Activated T-cell treated with anti-CD3 and anti-CD28 coated beads, Interleukin-2, amount 50 U/mL, for 72 hours (primary cell): ENCODE measurements at regions not wholly inside any gene's neighbourhood (a gene's known extent, or its start where the extent isn't known, plus 50 kb on each side); places are given as distances from the start of the nearest gene placed in this dataset.

Source experiments
- ATAC-seq, 2 donors: fragments of 150-1000 bp; cut with Tn5 transposase; replicated peaks in 1 of 2; 2 replicates each; pipeline ENCODE4 v1.10.0; 2021; ENCODE audit warnings: moderate library complexity in 2 of 2, mild to moderate bottlenecking in 1 of 2
- DNase-seq, 2 donors: peaks; one replicate each; pipeline ENCODE4 v3.0.0; 2021 to 2022; ENCODE audit warnings: mixed read lengths in 1 of 2
- H3K27ac Mint-ChIP-seq: one replicate; pipeline ENCODE4 v1.8.0; 2022; ENCODE audit warnings: mild to moderate bottlenecking, moderate library complexity, mixed read lengths
- H3K27me3 Mint-ChIP-seq: one replicate; pipeline ENCODE4 v1.8.0; 2022; ENCODE audit warnings: low read depth, mixed read lengths
- H3K36me3 Mint-ChIP-seq, 2 donors: one replicate each; pipeline ENCODE4 v1.8.0; 2022; ENCODE audit warnings: mixed read lengths in 2 of 2, mild to moderate bottlenecking in 1 of 2; ENCODE audit not compliant: insufficient read depth in 2 of 2
- H3K4me1 Mint-ChIP-seq: one replicate; pipeline ENCODE4 v1.8.0; 2022; ENCODE audit warnings: low read depth, mixed read lengths
- H3K4me3 Mint-ChIP-seq, 2 donors: one replicate each; pipeline ENCODE4 v1.8.0; 2022; ENCODE audit warnings: mild to moderate bottlenecking in 2 of 2, mixed read lengths in 2 of 2, moderate library complexity in 2 of 2
- H3K9me3 Mint-ChIP-seq, 2 donors: one replicate each; pipeline ENCODE4 v1.8.0; 2022; ENCODE audit warnings: mixed read lengths in 2 of 2

- no peaks in the 10 kb centered on the region for H3K4me1 Mint-ChIP-seq
- H3K9me3 Mint-ChIP-seq = peaks cover 2% of the 10 kb centered on the region in 2 donors
- DNase-seq = no peak
- H3K27me3 Mint-ChIP-seq = peaks cover 6% of the 10 kb centered on the region
- H3K36me3 Mint-ChIP-seq = peaks cover 4 to 8% of the 10 kb centered on the region in 2 donors
- H3K27ac Mint-ChIP-seq = no peak overlapping the region
- H3K4me3 Mint-ChIP-seq = no peak overlapping the region
- ATAC-seq = no peak
Observed at GRCh38 chr3:18968120-18968519, 180.2 kb upstream of the KCNH8 start.

GRCh38 chr3:18965781-18966180 lies 182.5 kb upstream of the KCNH8 start:
- no peak for DNase-seq
- peaks cover 2 to 5% of the 10 kb centered on the region in 2 donors for H3K36me3 Mint-ChIP-seq
- no peak overlapping the region for H3K4me3 Mint-ChIP-seq
- no peak overlapping the region for H3K27ac Mint-ChIP-seq
- H3K27me3 Mint-ChIP-seq = peaks cover 6% of the 10 kb centered on the region
- no peak for ATAC-seq
- H3K4me1 Mint-ChIP-seq = no peaks in the 10 kb centered on the region
- H3K9me3 Mint-ChIP-seq = peaks cover 1 to 6% of the 10 kb centered on the region in 2 donors

- H3K27ac Mint-ChIP-seq = no peak overlapping the region
- H3K27me3 Mint-ChIP-seq = peaks cover 6% of the 10 kb centered on the region
- H3K36me3 Mint-ChIP-seq = peaks cover 4 to 7% of the 10 kb centered on the region in 2 donors
- H3K4me1 Mint-ChIP-seq = no peaks in the 10 kb centered on the region
- no peak for DNase-seq
- no peak overlapping the region for H3K4me3 Mint-ChIP-seq
- H3K9me3 Mint-ChIP-seq = peaks cover 3 to 8% of the 10 kb centered on the region in 2 donors
- ATAC-seq = no peak
Observed at GRCh38 chr3:18964640-18965039, 183.7 kb upstream of the KCNH8 start.

- H3K27me3 Mint-ChIP-seq = peaks cover 20% of the 10 kb centered on the region
- H3K9me3 Mint-ChIP-seq = peaks cover 0 to 2% of the 10 kb centered on the region in 2 donors
- no peaks in the 10 kb centered on the region for H3K36me3 Mint-ChIP-seq
- peak in 1 of 2 donors; percentile 25 for ATAC-seq
- H3K4me3 Mint-ChIP-seq = no peak overlapping the region
- DNase-seq = no peak
- H3K4me1 Mint-ChIP-seq = no peaks in the 10 kb centered on the region
- H3K27ac Mint-ChIP-seq = no peak overlapping the region
Observed at GRCh38 chr3:18951333-18951732, 197.0 kb upstream of the KCNH8 start.

- Mint-ChIP-seq H3K36me3 (peaks cover 0 to 2% of the 10 kb centered on the region in 2 donors), H3K4me3 (no peak overlapping the region), H3K4me1 (no peaks in the 10 kb centered on the region), H3K27me3 (peaks cover 19% of the 10 kb centered on the region), H3K9me3 (peaks cover 0 to 6% of the 10 kb centered on the region in 2 donors), H3K27ac (no peak overlapping the region)
- DNase-seq (no peak), ATAC-seq (no peak)
Observed at GRCh38 chr3:18946524-18946923, 201.8 kb upstream of the KCNH8 start.

GRCh38 chr3:18937574-18937973 lies 210.7 kb upstream of the KCNH8 start:
- Mint-ChIP-seq H3K27me3 (no peaks in the 10 kb centered on the region), H3K4me1 (peaks cover 4% of the 10 kb centered on the region), H3K36me3 (no peaks in the 10 kb centered on the region), H3K4me3 (no peak overlapping the region), H3K9me3 (peaks cover 0 to 2% of the 10 kb centered on the region in 2 donors), H3K27ac (no peak overlapping the region)
- no peak for DNase-seq
- peak in 1 of 2 donors; percentile 56 for ATAC-seq

- H3K9me3 Mint-ChIP-seq = peaks cover 2% of the 10 kb centered on the region in 2 donors
- no peak for DNase-seq
Observed at GRCh38 chr3:18919158-18919557, 229.2 kb upstream of the KCNH8 start.

DNA sequence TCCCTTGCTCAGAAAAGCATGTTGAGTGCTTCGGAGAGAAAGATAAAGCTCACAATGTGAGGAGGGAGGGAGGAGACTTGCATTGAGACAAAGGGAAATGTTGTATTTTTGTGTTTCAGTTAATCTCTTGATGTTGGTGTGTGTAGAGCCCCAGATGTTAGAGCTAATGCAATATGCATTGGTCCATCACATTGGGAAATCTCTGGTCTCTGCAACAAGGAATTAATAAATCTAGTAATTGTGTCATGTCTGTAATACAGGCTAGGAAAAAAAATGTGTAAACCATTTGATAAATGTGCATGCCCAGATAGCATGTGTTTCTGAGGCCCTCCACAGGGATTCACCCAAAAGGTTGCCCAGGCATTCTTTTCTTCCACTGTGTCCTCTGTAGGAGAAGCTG lies 230.4 kb upstream of the KCNH8 start:
- Mint-ChIP-seq H3K36me3 (peaks cover 1 to 4% of the 10 kb centered on the region in 2 donors), H3K9me3 (peaks cover 0 to 2% of the 10 kb centered on the region in 2 donors), H3K4me1 (peaks cover 11% of the 10 kb centered on the region), H3K27me3 (peaks cover 8% of the 10 kb centered on the region), H3K27ac (no peak overlapping the region), H3K4me3 (no peak overlapping the region)
- DNase-seq (no peak), ATAC-seq (no peak)

More at GRCh38 chr3:18919158-18919557, 229.2 kb upstream of the KCNH8 start:
- Mint-ChIP-seq H3K4me1 (peaks cover 11% of the 10 kb centered on the region), H3K27me3 (peaks cover 3% of the 10 kb centered on the region), H3K27ac (peak overlapping the region; percentile 62), H3K36me3 (peaks cover 1 to 4% of the 10 kb centered on the region in 2 donors), H3K4me3 (no peak overlapping the region)
- ATAC-seq = peak; percentile 58 to 60

GRCh38 chr3:18902081-18902793 lies 246.1 kb upstream of the KCNH8 start:
- Mint-ChIP-seq H3K36me3 (no peaks in the 10 kb centered on the region), H3K9me3 (no peaks in the 10 kb centered on the region), H3K27ac (no peak overlapping the region)

GRCh38 chr3:18901571-18901970 lies 246.7 kb upstream of the KCNH8 start:
- Mint-ChIP-seq H3K27me3 (peaks cover 16% of the 10 kb centered on the region), H3K4me1 (peaks cover 13% of the 10 kb centered on the region), H3K36me3 (no peaks in the 10 kb centered on the region), H3K9me3 (no peaks in the 10 kb centered on the region), H3K27ac (no peak overlapping the region), H3K4me3 (no peak overlapping the region)
- no peak for ATAC-seq
- DNase-seq = no peak

More at GRCh38 chr3:18902081-18902793, 246.1 kb upstream of the KCNH8 start:
- Mint-ChIP-seq H3K4me3 (no peak overlapping the region), H3K27me3 (peaks cover 12% of the 10 kb centered on the region), H3K4me1 (peaks cover 13% of the 10 kb centered on the region)
- ATAC-seq = no peak
- no peak for DNase-seq

DNA sequence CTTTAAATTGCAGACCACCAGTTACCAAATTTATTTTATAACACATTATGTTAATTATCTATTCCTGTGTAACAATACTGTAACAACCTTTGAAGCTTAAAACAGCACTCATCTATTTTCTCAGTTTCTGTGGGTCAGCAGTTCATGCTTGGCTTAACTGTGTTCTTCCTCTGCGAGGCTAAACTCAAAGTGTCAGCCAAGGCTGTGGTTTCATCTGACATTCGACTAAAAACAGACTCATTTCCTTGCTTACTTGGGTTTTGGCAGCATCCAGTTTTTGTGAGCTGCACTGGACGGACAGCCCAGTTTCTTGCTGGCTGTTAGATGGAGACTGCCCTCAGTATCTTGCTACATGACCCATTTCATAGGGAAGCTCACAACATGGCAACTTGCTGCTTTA lies 247.3 kb upstream of the KCNH8 start:
- no peak overlapping the region for H3K4me3 Mint-ChIP-seq
- peaks cover 13% of the 10 kb centered on the region for H3K4me1 Mint-ChIP-seq
- ATAC-seq (no peak), DNase-seq (no peak)
- no peak overlapping the region for H3K27ac Mint-ChIP-seq
- no peaks in the 10 kb centered on the region for H3K9me3 Mint-ChIP-seq
- H3K27me3 Mint-ChIP-seq = peaks cover 22% of the 10 kb centered on the region
- no peaks in the 10 kb centered on the region for H3K36me3 Mint-ChIP-seq

DNA sequence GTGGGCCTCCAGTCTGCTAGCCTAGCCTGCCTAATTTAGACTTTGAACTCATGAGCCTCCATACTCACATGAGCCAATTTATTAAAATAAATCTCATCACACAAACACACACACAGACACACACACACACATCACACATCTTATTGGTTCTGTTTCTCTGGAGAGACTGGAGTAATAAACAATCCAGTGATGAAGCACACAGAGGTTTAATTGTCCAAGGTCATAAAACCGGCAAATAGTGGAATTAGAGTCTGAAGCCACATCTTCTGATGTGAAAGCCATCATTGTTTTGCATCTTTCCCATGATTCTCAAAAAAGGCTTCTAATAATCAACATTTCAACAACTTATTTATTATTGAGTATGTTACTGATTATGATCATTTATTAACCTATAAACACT lies 249.4 kb upstream of the KCNH8 start:
- no peaks in the 10 kb centered on the region for H3K36me3 Mint-ChIP-seq
- peaks cover 29% of the 10 kb centered on the region for H3K27me3 Mint-ChIP-seq
- no peak overlapping the region for H3K27ac Mint-ChIP-seq
- H3K4me1 Mint-ChIP-seq = peaks cover 13% of the 10 kb centered on the region
- ATAC-seq = no peak
- DNase-seq = no peak
- H3K9me3 Mint-ChIP-seq = no peaks in the 10 kb centered on the region
- H3K4me3 Mint-ChIP-seq = no peak overlapping the region

GRCh38 chr3:18892756-18893155 lies 255.6 kb upstream of the KCNH8 start:
- H3K27me3 Mint-ChIP-seq = peaks cover 45% of the 10 kb centered on the region
- H3K9me3 Mint-ChIP-seq = no peaks in the 10 kb centered on the region
- H3K27ac Mint-ChIP-seq = no peak overlapping the region
- DNase-seq = no peak
- ATAC-seq = no peak
- peaks cover 38% of the 10 kb centered on the region for H3K4me1 Mint-ChIP-seq
- no peak overlapping the region for H3K4me3 Mint-ChIP-seq
- peaks cover 0 to 1% of the 10 kb centered on the region in 2 donors for H3K36me3 Mint-ChIP-seq

GRCh38 chr3:18892047-18892446 lies 256.3 kb upstream of the KCNH8 start:
- Mint-ChIP-seq H3K27me3 (peaks cover 52% of the 10 kb centered on the region), H3K36me3 (peaks cover 0 to 1% of the 10 kb centered on the region in 2 donors), H3K9me3 (no peaks in the 10 kb centered on the region), H3K4me3 (peak overlapping the region; percentile 23 to 41), H3K27ac (no peak overlapping the region), H3K4me1 (peaks cover 45% of the 10 kb centered on the region)
- DNase-seq (no peak), ATAC-seq (peak; percentile 18 to 22)
